WERI-Rb-1 (cell line): ENCODE measurements at regions not wholly inside any gene's neighbourhood (a gene's known extent, or its start where the extent isn't known, plus 50 kb on each side); places are given as distances from the start of the nearest gene placed in this dataset.
"Not testable (repeated sequence)": the region's sequence is repeated elsewhere in the genome, so short reads cannot be mapped to it uniquely, and the experiment has no call there.

Source experiments
- DNase-seq: peaks from one replicate; pipeline ENCODE4 v3.0.0-alpha.2; 2020
- H3K27ac ChIP-seq: fragments of 250-450 bp; sonication (Bioruptor Pico); 2 replicates; pipeline ENCODE4 v1.5.1; 2020; ENCODE audit warnings: mild to moderate bottlenecking, moderate library complexity
- H3K27me3 ChIP-seq: fragments of 250-450 bp; sonication (Bioruptor Pico); 2 replicates; pipeline ENCODE4 v1.5.1; 2021; ENCODE audit warnings: mild to moderate bottlenecking, low read depth, moderate library complexity; ENCODE audit not compliant: insufficient read depth, severe bottlenecking
- H3K36me3 ChIP-seq: fragments of 250-450 bp; sonication (Bioruptor Pico); 2 replicates; pipeline ENCODE4 v1.5.1; 2020; ENCODE audit warnings: mild to moderate bottlenecking, moderate library complexity
- H3K4me3 ChIP-seq: 2 replicates; pipeline ENCODE4 v1.5.1; 2011; ENCODE audit warnings: low read depth, mild to moderate bottlenecking, control low read depth, low read length
- H3K9me3 ChIP-seq: fragments of 250-450 bp; sonication (Bioruptor Pico); 2 replicates; pipeline ENCODE4 v1.5.1; 2021; ENCODE audit warnings: mild to moderate bottlenecking, moderate library complexity; ENCODE audit not compliant: severe bottlenecking
- CTCF ChIP-seq: IDR thresholded peaks from 2 replicates; pipeline ENCODE4 v1.5.1; 2011; ENCODE audit warnings: low read depth, mild to moderate bottlenecking, control low read depth, inconsistent platforms, low read length

GRCh38 chr18:14222354-14223221 lies 90.4 kb upstream of the ZNF519 start:
- H3K36me3 ChIP-seq, H3K27ac ChIP-seq, H3K4me3 ChIP-seq, DNase-seq: not testable (repeated sequence)
- Histone ChIP-seq H3K27me3 (peaks cover 20% of the 10 kb centered on the region), H3K9me3 (peaks cover 10% of the 10 kb centered on the region)

DNA sequence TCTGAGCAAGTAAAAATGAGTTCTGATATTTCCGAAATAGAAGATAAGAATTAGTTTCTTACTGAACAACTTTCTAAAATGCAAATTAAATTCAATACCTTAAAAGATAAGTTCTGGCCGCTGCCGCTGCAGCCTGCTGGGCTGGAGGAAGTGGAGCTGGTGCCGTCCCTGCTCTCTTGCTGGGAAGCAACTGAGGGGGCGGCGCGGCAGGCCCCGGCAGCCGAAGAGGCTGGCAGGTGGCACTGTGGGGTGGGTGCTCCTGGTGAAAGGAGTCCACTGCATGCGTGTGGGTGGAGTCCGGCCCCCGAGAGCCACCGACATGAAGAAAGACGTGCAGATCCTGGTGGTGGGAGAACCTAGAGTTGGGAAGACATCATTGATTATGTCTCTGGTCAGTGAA lies 89.5 kb upstream of the ZNF519 start:
- Histone ChIP-seq H3K4me3 (no peak overlapping the region), H3K27ac (no peak overlapping the region), H3K9me3 (peaks cover 10% of the 10 kb centered on the region), H3K36me3 (no peaks in the 10 kb centered on the region), H3K27me3 (peaks cover 17% of the 10 kb centered on the region)
- no peak for TF ChIP-seq CTCF
- no peak for DNase-seq

DNA sequence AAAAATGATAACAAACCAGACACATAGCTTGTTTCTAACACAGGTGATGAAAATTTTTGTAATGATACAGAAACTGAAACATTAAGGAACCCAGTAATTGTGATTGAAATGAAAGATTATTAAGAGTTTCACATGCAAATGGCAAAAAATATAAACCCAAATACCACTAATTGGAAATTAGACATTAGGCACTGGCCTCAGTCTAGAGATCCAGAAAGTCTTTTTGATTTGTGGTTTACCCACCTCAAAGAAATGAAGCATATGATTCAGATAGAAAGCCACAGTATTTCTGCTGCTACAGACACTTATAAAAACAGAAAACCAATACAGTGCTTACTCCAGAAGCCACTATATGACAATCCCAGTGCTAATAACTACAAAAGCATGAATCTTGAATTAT lies 83.7 kb upstream of the ZNF519 start:
- not testable (repeated sequence) for H3K9me3 ChIP-seq, DNase-seq, H3K27ac ChIP-seq, H3K36me3 ChIP-seq, H3K4me3 ChIP-seq
- H3K27me3 ChIP-seq = peaks cover 20% of the 10 kb centered on the region

GRCh38 chr18:14203424-14203823 lies 71.2 kb upstream of the ZNF519 start:
- H3K27ac ChIP-seq, H3K27me3 ChIP-seq, H3K4me3 ChIP-seq, H3K9me3 ChIP-seq, H3K36me3 ChIP-seq, DNase-seq: not testable (repeated sequence)

GRCh38 chr18:14190776-14191442 lies 58.7 kb upstream of the ZNF519 start:
- DNase-seq, H3K9me3 ChIP-seq, H3K27ac ChIP-seq, H3K36me3 ChIP-seq, H3K4me3 ChIP-seq, H3K27me3 ChIP-seq: not testable (repeated sequence)

GRCh38 chr18:14189858-14190257 lies 57.6 kb upstream of the ZNF519 start:
- Histone ChIP-seq H3K27me3 (peaks cover 12% of the 10 kb centered on the region), H3K4me3 (no peak overlapping the region), H3K36me3 (no peaks in the 10 kb centered on the region), H3K27ac (no peak overlapping the region), H3K9me3 (no peaks in the 10 kb centered on the region)
- DNase-seq = no peak
- no peak for TF ChIP-seq CTCF

DNA sequence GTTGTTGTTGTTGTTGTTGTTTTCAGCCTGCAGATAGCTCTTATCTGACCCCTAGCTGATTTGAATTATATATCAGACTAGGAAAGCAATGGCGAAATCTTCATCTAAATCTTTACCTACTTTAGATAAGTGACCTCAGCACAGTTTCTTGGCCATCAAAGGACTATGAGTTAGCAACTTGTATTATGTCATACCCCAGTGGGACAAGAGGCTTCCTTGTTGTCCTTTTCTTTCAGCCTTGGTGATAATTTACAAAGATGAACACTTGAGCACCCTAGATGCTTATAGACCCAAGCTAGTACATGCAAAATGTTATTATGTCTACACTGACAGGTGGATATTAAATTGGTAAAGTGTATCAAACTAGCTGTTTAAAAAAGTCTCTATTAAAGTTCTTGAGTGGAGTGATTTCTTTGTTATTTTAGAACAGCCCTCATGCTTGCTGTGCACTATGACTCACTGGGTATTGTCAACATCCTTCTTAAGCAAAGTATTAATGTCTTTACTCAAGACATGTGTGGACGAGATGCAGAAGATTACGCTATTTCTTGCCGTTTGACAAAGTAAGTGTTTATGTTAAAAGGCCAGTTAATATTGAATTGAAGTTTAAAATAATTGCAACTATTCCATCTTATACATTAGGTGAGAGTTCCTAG lies 56.6 kb upstream of the ZNF519 start:
- H3K27ac ChIP-seq, H3K9me3 ChIP-seq, H3K4me3 ChIP-seq, DNase-seq, H3K36me3 ChIP-seq: not testable (repeated sequence)
- H3K27me3 ChIP-seq = peaks cover 12% of the 10 kb centered on the region
